ENCODE measurements at regions not wholly inside any gene's neighbourhood (a gene's known extent, or its start where the extent isn't known, plus 50 kb on each side); places are given as distances from the start of the nearest gene placed in this dataset.

DNA sequence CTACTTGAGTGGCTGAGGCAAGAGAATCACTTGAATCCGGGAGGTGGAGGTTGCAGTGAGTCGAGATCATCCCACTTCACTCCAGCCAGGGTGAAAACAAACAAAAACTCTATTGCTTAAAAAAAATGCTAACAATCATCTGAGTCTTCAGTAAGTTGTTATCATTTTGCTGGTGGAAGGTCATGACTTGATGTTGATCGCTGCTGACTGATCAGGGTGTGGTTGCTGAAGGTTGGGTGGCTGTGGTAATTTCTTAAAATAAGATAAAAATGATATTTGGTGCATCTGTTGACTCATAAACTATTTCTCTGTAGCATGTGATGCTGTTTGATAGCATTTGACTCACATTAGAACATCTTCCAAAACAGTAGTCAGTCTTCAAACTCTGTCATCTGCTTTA lies 349.4 kb upstream of the PAPPA start:
- H3K27ac ChIP-seq: no peak overlapping the region
- H3K36me3 ChIP-seq (ENCODE audit: insufficient read depth): no peaks in the 10 kb centered on the region
- TF ChIP-seq, protein P1, sequence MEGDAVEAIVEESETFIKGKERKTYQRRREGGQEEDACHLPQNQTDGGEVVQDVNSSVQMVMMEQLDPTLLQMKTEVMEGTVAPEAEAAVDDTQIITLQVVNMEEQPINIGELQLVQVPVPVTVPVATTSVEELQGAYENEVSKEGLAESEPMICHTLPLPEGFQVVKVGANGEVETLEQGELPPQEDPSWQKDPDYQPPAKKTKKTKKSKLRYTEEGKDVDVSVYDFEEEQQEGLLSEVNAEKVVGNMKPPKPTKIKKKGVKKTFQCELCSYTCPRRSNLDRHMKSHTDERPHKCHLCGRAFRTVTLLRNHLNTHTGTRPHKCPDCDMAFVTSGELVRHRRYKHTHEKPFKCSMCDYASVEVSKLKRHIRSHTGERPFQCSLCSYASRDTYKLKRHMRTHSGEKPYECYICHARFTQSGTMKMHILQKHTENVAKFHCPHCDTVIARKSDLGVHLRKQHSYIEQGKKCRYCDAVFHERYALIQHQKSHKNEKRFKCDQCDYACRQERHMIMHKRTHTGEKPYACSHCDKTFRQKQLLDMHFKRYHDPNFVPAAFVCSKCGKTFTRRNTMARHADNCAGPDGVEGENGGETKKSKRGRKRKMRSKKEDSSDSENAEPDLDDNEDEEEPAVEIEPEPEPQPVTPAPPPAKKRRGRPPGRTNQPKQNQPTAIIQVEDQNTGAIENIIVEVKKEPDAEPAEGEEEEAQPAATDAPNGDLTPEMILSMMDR (conservative IDR thresholded peaks at IDR 0.05; ENCODE audit: low read depth, low read length): no peak
- no peak overlapping the region for H2AFZ ChIP-seq (ENCODE audit: low read depth)
- no peaks in the 10 kb centered on the region for H3K79me2 ChIP-seq (ENCODE audit: insufficient read depth, low read depth)
- no peak overlapping the region for H3K4me3 ChIP-seq (IDR thresholded peaks at IDR 0.05; ENCODE audit: insufficient read depth, low read depth, low read length)
- H4K20me1 ChIP-seq (ENCODE audit: insufficient read depth): no peaks in the 10 kb centered on the region
- H3K4me1 ChIP-seq (ENCODE audit: low read depth, poor library complexity, severe bottlenecking): no peaks in the 10 kb centered on the region
- H3K9ac ChIP-seq: no peak overlapping the region
- no peaks in the 10 kb centered on the region for H3K27me3 ChIP-seq (ENCODE audit: insufficient read depth, low read depth)
- H3K4me2 ChIP-seq: no peak overlapping the region

DNA sequence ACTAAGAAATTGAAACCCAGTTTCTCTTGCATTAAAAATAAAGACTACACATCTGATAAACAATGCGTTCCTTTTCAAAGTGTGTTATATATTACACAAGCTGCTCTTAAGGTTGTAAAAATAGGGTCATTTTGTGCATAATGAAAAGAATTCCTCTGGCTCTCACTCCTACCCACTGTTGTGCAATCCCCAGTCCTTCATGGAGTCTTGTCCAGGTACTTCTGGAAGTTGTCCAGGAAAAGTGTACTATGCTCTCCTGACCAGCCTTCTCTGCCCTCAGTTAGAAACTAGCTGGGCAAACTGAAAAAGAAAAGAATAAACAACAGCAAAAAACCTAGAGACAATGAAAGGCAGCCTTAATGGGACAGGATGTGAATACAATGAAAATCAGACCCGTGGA lies 345.5 kb upstream of the PAPPA start:
- Histone ChIP-seq H3K4me2 (no peak overlapping the region), H4K20me1 (ENCODE audit: insufficient read depth) (no peaks in the 10 kb centered on the region), H3K36me3 (ENCODE audit: insufficient read depth) (no peaks in the 10 kb centered on the region), H3K9ac (no peak overlapping the region), H3K4me3 (IDR thresholded peaks at IDR 0.05; ENCODE audit: insufficient read depth, low read depth, low read length) (no peak overlapping the region), H3K27me3 (ENCODE audit: insufficient read depth, low read depth) (no peaks in the 10 kb centered on the region), H3K27ac (no peak overlapping the region), H2AFZ (ENCODE audit: low read depth) (no peak overlapping the region), H3K4me1 (ENCODE audit: low read depth, poor library complexity, severe bottlenecking) (no peaks in the 10 kb centered on the region), H3K79me2 (ENCODE audit: insufficient read depth, low read depth) (no peaks in the 10 kb centered on the region)
- TF ChIP-seq, protein P1 (conservative IDR thresholded peaks at IDR 0.05; ENCODE audit: low read depth, low read length): no peak

DNA sequence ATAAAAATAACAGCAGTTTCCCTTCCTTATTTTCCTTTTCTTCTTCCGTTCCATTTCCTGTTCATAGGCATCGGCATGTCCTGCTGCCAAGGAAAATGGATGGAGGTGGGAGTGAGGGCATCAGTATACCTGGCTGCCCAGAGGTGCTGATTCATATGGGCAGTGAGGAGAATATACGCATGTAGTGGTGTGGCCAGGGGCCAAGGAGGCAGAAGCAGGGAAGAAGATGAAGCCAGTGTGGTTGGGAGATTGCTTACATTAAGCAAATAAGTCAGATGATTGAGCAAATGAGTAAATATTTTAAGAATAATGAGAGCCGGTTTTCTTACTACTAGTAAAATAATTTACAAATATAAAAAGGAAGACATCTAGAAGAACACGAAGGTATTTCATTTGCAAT lies 344.9 kb upstream of the PAPPA start:
- H3K4me3 ChIP-seq (IDR thresholded peaks at IDR 0.05; ENCODE audit: insufficient read depth, low read depth, low read length): no peak overlapping the region
- H3K36me3 ChIP-seq (ENCODE audit: insufficient read depth): no peaks in the 10 kb centered on the region
- TF ChIP-seq, protein P1 (conservative IDR thresholded peaks at IDR 0.05; ENCODE audit: low read depth, low read length): no peak
- no peaks in the 10 kb centered on the region for H4K20me1 ChIP-seq (ENCODE audit: insufficient read depth)
- H3K4me1 ChIP-seq (ENCODE audit: low read depth, poor library complexity, severe bottlenecking): no peaks in the 10 kb centered on the region
- H3K9ac ChIP-seq: no peak overlapping the region
- H2AFZ ChIP-seq (ENCODE audit: low read depth): no peak overlapping the region
- H3K79me2 ChIP-seq (ENCODE audit: insufficient read depth, low read depth): no peaks in the 10 kb centered on the region
- H3K27me3 ChIP-seq (ENCODE audit: insufficient read depth, low read depth): no peaks in the 10 kb centered on the region
- no peak overlapping the region for H3K4me2 ChIP-seq
- no peak overlapping the region for H3K27ac ChIP-seq

DNA sequence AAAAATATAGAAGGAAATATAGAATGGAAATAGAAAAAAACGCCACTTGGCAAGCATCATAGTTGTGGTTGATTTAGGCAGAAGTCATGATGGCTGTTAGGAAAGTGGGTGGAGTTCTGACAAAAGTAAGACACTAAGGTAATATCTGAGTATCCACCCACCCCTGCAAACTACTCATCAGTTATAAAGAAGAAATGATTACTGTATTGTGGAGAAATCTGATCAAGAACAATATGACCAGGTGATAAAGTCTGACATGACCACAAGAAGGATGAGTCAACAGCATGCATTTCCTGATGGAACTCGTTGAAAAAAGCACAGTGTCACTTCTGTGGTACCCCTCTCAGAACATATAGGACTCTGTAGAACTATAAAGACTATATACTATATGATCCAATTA lies 343.4 kb upstream of the PAPPA start:
- Histone ChIP-seq H3K9ac (no peak overlapping the region), H3K4me2 (no peak overlapping the region), H3K36me3 (ENCODE audit: insufficient read depth) (no peaks in the 10 kb centered on the region), H3K27ac (no peak overlapping the region), H3K4me3 (IDR thresholded peaks at IDR 0.05; ENCODE audit: insufficient read depth, low read depth, low read length) (no peak overlapping the region), H2AFZ (ENCODE audit: low read depth) (no peak overlapping the region), H3K4me1 (ENCODE audit: low read depth, poor library complexity, severe bottlenecking) (no peaks in the 10 kb centered on the region), H3K79me2 (ENCODE audit: insufficient read depth, low read depth) (no peaks in the 10 kb centered on the region), H4K20me1 (ENCODE audit: insufficient read depth) (no peaks in the 10 kb centered on the region), H3K27me3 (ENCODE audit: insufficient read depth, low read depth) (no peaks in the 10 kb centered on the region)
- TF ChIP-seq, protein P1 (conservative IDR thresholded peaks at IDR 0.05; ENCODE audit: low read depth, low read length): no peak

DNA sequence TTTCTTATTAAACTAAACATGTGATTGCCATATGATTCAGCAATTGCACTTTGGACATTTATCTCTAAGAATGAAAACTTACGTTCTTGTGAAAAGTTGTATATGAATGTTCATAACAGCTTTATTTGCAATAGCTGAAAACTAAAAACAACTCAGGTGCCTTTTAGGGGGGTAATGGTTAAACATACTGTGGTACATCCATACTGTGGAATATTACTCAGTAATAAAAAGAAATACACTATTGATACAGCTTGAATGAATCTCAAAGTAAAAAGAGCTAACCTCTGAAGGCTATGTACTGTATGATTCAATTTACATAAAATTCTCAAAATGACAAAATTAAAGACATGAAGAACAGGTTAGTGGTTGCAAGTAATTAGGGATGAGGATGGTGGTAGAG lies 339.5 kb upstream of the PAPPA start:
- no peak overlapping the region for H3K4me3 ChIP-seq (IDR thresholded peaks at IDR 0.05; ENCODE audit: insufficient read depth, low read depth, low read length)

More for the DNA sequence above, 339.5 kb upstream of the PAPPA start:
- H3K4me1 ChIP-seq (ENCODE audit: low read depth, poor library complexity, severe bottlenecking): no peaks in the 10 kb centered on the region
- H3K27me3 ChIP-seq (ENCODE audit: insufficient read depth, low read depth): no peaks in the 10 kb centered on the region
- H4K20me1 ChIP-seq (ENCODE audit: insufficient read depth): no peaks in the 10 kb centered on the region
- no peaks in the 10 kb centered on the region for H3K36me3 ChIP-seq (ENCODE audit: insufficient read depth)
- TF ChIP-seq, protein P1 (conservative IDR thresholded peaks at IDR 0.05; ENCODE audit: low read depth, low read length): no peak
- H3K9ac ChIP-seq: no peak overlapping the region
- H3K27ac ChIP-seq: no peak overlapping the region
- no peak overlapping the region for H3K4me2 ChIP-seq
- H3K79me2 ChIP-seq (ENCODE audit: insufficient read depth, low read depth): no peaks in the 10 kb centered on the region
- H2AFZ ChIP-seq (ENCODE audit: low read depth): no peak overlapping the region
